GM21447 (cell line): ENCODE measurements at regions not wholly inside any gene's neighbourhood (a gene's known extent, or its start where the extent isn't known, plus 50 kb on each side); places are given as distances from the start of the nearest gene placed in this dataset.
"Not testable (repeated sequence)": the region's sequence is repeated elsewhere in the genome, so short reads cannot be mapped to it uniquely, and the experiment has no call there.

ENCODE experiments used
- ATAC-seq: cut with Tn5 transposase; IDR thresholded peaks from one replicate; pipeline ENCODE4 v1.9.1; 2021; ENCODE audit not compliant: unreplicated experiment

DNA sequence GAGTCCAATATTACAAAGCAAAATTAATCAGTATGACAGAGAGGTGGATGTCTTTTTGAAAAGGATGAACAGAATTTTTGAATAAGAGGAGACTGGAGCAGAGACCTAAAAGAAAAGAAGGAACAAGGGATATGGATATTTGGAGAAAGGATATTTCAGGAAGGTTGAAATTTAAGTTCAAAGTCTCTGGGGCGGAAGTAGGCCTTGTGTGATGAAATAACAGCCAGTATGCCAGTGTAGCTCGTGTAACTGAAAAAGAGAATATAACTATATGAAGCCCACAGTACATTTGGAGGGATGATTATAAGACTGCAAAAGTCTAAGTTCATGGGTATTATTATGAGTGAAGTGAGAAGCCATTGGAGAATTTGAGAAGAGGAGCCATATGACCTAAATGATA, 766.7 kb downstream of the GBE1 start:
- no peak for ATAC-seq

DNA sequence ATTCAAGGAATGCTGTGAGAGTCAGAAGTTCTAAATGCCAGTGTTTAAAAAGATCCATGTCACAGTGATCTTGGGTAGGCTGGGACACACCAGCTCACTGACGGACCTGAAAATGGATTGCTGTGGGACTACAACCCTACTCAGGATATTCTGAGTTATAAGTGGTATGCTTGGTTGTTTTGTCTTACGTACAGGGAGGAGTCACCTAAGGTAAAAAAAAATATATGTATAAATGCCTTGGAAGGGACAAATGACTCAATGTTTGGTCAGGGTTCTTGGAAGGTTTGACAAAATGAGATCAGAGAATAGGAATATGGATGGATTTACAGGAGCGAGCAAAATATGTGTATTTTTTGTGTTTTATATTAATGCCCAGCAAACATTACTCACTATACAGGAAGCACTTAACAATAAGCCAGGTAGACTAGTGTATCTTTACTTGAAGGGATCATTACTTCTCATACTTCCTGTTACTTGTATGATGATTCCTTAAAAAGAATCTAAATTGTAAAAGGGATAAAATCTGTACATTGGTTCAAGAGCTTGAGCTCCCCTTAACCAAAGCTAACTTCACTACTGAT, 767.3 kb downstream of the GBE1 start:
- no peak for ATAC-seq

DNA sequence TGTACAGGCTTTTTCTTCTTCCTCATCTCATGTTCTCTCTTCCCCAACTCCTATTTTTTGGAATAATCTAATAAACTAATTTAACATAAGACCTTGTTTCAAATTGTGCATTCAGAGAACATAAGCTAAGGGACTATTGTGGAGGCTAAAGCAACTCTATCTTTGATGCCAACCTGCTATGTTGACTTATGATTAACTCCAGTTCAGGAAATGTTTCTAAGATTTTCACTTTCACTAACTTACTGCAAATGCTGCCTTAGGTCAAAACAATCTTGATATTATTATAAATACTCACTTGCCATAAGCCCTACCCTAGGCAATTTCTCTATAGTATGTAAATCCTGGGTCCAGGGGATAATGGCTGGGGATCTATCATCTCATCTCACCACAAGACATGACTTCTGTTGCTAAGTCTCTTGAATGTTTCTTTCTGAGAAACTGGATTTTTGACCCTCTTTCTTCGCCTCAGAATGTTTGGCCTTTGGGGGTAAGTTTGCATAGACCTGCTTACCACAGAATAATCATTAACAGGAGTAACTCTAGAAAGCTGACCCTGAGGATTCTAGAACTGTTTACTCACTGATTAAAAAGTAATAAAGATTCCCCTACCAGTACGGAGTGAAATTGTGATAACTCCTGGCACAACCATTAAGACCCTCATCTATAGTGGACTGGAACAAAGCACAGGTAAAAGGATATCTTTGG, 768.1 kb downstream of the GBE1 start:
- ATAC-seq, result no peak

DNA sequence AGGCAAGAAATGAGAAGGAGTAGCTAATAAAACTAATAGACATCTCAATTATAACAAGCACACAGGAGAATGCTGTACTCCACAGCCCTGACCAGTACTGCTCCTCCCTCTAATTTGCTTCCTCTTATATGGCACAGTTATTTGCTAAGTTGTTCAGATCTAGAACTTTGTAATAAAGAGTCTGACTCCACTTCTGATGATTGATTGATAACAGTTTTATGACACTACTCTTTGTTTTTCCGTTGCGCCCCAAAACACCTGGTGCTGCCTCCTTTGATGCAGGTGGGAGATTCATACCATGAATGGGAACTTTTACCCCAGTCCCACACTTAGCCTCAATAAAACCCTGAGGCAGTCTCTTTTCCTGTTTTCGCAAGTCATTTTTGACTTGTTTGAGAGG, 777.7 kb downstream of the GBE1 start:
- ATAC-seq, result no peak

DNA sequence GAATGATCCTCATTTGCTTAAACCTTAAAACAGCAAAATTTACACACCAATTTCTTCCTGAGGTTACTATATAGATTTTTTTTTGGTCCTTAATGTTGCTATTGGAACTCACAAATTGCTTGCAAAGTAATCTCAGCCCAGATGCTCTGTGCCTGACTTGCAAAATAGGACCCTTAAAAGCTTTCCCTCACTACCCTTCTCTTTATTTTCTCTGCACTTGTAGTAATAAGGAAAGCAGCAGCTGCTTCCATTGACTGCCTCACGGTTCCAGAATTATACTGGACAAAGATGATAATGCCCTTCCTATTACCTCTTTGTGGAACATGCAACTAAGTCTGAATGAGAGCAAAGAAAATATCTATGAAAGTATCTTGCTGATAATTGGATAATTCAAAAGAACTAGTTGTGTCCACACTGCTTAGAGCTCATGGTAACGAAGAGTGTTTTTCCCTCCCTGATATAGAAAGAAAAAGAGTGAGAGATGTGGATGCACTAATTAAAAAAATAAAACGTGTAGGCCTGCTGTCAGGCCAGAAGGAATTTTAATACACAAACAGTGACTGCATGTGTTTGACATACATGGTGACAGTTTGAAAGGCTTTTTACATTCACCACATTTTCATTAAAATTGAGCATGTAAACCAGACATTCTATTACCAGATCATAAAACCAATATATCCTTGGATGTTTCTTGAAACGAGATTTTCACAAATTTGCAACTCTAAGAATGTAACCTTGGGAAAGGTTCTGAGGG, 783.1 kb downstream of the GBE1 start:
- ATAC-seq, result no peak

DNA sequence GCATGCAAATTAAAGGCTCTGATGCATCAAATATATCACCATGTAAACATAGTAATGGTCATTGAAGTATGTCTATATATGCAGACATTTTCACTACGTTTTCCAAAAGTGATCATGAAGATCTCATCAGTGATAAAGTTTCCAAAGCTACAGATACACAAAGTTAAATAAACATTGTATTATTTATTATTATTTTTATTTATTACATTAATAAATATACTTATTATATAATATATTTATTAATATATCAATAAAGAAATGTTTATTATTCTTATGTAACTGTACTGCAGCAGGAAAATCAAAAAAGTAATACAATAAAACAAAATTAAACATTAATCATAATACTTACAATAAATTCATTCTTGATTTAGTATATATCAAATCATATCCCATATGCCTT, 791.2 kb downstream of the GBE1 start:
- no peak for ATAC-seq

DNA sequence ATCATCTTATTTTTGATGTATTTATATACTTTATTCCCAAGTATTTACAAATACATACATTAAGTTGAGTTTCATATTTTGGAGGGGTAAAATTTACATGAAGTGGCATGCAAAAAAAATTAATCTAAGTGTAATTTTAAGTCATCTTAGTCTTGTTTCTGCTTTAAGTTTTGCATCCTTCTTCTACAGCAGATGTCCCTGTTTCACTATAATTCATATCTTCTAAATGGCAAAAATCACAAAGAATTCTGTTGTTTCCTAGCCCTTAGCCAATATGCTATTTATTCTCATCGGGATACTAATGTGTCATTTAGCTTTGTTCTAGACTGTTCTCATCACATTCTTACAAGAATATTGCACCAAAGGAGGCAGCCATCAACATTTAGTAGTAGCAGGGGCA, 831.9 kb downstream of the GBE1 start:
- no peak for ATAC-seq

DNA sequence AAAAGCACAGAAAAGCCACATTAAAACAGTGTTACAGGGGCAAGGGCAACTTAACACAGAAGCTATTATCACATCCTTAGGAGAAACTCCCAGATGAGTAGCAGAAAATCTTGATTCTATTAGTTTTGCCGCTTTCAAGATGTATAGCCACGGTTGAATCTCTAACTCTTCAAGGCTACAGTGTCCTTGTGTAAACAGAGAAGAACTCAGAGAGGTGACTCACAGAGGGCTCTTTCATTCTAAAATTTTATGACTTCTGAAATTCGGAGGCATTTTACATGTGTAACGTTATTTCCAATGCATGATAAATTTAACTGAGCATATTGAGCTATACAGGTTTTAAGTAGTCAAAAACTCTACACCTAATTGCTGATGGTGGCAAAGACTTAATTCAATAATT, 846.6 kb downstream of the GBE1 start:
- ATAC-seq, result no peak

DNA sequence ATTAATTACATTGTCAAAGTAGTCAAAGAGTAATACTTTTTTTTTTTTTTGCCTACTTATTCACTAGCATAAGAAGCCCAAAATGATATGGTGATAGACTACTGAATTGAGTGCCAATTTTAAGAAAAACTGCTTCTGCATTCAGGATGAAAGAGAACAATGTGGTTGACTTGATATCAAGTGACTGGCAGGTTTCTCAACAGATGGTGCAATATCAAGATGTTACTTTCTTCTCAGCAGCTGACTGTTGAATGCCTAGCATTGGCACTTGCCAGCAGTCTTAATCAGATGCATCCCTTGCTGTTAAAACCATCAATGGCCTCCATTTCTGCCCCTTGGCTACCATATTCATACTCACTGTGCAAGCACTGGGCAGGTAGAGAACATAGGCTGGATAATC, 863.2 kb downstream of the GBE1 start:
- ATAC-seq, result no peak

DNA sequence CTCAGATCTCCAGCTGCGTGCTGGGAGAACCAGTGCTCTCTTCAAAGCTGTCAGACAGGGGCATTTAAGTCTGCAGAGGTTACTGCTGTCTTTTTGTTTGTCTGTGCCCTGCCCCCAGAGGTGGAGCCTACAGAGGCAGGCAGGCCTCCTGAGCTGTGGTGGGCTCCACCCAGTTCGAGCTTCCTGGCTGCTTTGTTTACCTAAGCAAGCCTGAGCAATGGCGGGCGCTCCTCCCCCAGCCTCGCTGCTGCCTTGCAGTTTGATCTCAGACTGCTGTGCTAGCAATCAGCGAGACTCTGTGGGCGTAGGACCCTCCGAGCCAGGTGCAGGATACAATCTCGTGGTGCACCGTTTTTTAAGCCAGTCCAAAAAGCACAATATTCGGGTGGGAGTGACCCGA, 864.4 kb downstream of the GBE1 start:
- not testable (repeated sequence) for ATAC-seq

DNA sequence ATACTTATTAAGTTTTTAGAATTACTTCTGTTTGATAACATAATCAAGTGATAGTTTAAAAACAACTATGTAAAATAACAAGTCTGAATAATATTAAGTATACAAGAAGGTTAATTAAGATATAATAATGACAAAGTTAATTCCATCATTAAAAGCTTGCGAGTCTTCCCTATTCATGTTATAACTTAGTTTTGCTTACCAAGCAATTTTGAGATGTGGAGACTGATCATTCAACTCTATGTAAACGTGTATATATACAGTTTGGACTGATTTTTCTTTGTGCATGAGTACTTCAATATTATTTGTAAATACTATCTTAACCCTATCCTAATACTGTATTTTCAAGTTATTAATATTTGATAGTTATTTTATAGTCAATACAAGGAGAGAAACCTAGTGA, 870.9 kb downstream of the GBE1 start:
- no peak for ATAC-seq

DNA sequence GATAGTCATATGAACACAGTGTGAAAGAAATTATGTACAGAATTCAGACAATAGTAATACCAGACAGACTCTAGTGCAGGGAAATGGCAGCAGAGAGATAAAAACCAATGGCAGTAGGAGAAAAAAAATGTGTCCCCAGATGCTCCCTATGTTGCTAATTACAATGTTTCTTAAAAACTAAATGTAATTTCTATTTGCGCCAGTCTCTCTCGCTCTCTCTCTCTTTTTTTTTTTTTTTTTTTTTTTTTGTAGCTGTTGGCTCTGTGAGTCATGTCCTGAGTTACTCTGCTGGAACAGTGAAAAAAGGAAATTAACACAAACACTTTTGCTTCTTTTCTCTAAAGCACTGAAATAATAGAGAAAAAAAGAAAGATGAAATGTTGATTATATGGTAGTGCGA, 871.9 kb downstream of the GBE1 start:
- no peak for ATAC-seq

DNA sequence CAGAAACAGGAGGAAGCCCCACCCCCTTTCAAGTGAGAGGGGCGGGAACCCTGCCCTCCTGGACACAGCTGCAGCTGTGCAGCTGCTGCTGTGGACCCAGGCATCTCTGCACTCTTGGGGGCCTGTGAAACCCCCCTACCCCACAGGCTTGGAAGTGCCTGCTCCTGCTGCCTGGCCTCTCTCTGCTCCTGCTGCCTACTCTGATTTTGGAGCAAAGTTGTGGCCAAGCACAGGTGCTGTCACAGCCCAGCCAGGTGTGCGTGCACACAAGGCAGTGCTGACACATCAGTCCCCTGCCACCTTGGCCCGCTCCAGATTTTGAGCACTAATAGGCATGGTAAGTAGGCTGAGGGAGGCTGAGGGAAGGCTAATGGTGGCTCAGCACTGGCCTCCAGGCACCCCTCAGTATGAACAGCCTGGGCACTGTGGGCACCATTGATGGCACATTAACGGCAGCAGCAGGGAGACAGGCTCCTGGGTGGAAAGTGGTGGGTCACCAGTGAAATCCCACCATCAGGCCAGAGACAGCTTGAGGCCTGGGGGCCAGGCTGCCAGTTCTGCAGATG, 890.9 kb downstream of the GBE1 start:
- no peak for ATAC-seq

DNA sequence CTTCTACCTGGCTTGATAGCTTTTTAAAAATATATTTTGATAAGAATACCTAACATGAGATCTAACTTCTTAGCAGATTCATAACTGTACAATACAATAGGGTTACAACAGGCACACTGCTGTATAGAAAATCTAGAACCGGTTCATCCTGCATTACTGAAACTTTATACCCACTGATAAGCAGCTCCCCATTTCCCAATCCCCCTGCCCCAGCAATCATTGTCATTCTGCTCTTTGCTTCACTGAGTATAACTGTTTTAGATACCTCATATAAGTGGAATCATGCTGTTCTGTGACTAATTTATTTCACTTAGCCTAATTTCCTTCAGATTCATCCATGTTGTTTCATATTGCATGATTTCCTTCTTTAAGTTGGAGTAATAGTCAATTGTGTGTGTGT, 906.0 kb downstream of the GBE1 start:
- ATAC-seq, result no peak

DNA sequence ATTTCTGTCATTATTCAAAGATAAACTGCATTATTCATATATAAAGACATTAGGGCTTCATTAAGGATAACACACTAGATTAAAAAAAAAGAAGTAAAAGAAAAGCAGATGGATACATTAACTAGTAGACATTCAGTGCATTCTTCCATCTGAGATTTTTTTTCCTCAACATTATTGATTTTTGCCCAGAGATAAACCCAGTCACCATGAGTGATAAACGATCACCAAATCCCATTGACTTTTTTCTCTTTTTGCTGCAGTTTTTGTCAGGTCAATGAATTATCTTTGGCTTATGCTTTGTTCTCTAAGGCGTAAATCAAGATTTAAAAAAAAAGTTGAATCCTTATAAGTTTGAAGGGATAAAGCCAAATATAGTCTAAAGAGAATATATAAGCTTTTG, 925.0 kb downstream of the GBE1 start:
- ATAC-seq, result no peak

DNA sequence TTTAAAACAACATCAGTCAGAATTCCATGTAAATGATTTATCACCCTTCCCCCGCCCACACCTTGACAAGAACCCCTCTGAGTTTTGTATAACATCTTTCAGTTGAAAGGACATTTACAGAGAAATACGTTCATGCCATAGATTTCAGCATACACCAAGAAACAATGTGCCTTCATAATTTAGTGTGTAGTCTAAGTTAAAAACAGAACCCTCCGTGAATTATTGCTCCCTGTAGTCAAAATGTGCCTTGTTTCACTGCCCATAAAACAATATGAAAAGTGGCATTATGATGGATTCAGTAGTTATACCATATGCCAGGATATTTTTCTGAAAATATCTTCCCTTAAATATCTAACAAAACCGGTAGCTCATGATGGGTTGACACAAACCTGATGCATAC, 953.9 kb downstream of the GBE1 start:
- no peak for ATAC-seq

DNA sequence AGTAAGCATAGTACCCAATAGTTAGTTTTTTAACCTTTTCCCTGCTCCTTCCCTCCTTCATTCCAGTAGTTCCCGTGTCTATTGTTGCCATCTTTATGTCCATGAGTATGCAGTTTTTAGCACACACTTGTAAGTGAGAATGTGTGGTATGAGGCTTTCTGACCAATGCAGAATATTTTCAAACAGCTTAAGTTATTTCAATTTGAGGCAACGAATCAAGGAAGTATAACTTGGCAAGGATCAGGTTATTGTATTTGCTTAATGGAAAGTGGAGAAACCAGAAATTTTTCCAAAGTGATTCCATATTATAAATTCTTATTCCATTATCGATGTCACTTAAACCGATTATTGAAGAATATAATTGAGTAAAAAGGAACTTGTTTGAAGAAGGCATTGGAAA, 954.8 kb downstream of the GBE1 start:
- ATAC-seq, result no peak

DNA sequence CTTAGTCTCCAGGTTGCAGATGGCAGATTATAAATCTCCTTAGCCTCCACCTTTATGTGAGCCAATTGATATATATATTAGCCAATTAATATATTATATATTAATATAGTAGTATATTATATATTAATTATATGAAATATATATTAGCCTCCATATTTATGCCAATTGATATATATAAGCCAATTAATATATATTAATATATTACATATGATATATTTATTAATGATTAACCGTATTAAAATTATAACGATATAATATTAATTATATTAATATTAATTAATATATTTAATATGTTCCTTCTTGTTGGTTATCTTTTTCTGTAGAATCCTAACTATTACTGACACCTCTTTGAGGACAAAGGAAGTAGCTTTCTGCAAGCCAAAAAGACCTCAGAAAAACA, 972.5 kb downstream of the GBE1 start:
- no peak for ATAC-seq

DNA sequence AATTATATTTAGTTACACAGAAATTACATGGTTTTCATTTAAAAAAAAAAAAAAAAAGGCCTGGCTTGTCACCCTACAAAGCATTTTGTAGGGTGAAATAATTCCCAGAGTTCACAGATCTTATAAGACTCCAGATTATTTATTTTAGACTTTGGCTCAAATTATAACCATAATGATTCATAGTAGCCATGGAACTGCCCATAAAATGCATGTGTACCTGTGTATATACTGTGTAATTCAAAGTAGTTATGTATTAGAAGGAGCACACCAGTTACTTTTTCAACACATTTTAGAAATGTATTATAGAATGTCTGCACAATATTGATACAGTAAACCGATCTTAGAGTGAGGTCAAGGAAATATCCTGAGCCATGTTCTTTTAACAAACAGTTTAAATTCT, 975.6 kb downstream of the GBE1 start:
- no peak for ATAC-seq

DNA sequence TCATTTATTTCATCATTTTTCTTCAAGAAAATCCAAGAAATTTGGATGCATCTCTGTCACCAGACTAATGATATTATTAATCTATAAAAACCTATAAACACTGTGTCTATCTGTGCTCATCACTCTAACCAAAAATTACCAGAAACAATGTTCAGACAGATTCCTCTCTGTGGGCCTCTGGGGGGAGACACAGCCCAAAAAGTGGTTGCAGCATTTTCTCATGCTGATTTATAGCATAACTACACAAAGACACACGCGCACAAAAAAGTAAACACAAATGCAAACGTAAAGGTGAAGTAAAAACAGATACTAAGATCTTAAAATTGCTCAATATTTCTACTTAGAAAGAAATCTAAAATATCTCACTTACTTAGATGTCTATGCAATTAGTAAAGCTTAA, 976.0 kb downstream of the GBE1 start:
- no peak for ATAC-seq

DNA sequence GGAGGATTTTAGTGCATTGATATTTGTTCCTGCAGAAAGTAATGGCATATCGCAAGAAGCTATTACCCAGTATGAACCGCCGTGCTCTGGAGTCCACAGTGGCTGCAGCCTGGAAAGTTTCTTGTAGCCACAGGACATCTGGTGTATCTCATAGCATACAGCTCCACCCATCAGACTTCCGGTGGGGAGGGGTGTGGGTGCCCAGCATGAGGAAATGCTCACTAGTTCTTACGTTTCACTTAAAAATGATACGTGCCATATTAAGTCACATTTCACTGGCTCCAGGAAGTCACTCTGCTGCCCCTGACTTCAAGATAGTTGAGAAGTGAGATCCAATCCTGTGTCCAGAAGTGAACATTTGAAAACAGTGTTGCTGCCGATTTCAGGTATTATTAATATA, 990.4 kb downstream of the GBE1 start:
- ATAC-seq, result no peak
